CD4-positive, alpha-beta T cell (primary cell): ENCODE measurements at regions not wholly inside any gene's neighbourhood (a gene's known extent, or its start where the extent isn't known, plus 50 kb on each side); places are given as distances from the start of the nearest gene placed in this dataset.
"Not testable (repeated sequence)": the region's sequence is repeated elsewhere in the genome, so short reads cannot be mapped to it uniquely, and the experiment has no call there.

ENCODE experiments used
- ATAC-seq: fragments of 200-7000 bp; cut with Tn5 transposase; one replicate; pipeline ENCODE4 v1.10.0; 2022; ENCODE audit warnings: mild to moderate bottlenecking; ENCODE audit not compliant: poor library complexity
- CTCF ChIA-PET: fragments of 350-600 bp; sonication (Branson Sonifier 250); formaldehyde crosslinking; loops from one replicate; lab custom pipeline; 2021; ENCODE audit warnings: antibody characterized with exemption, inconsistent platforms; lab: Charles Lee
- POLR2A ChIA-PET: fragments of 350-600 bp; sonication (Branson Sonifier 250); formaldehyde crosslinking; loops from one replicate; lab custom pipeline; 2021; ENCODE audit warnings: antibody characterized with exemption, inconsistent platforms; lab: Charles Lee
- DNase-seq, 14 experiments: peaks; one replicate each; pipeline ENCODE4 v3.0.0-alpha.2; 2013 to 2020; ENCODE audit warnings: mixed read lengths in 2 of 14
- H3K27ac ChIP-seq, 2 donors: one replicate each; pipeline versions ENCODE4 v1.5.1 to v1.7.0; 2013; ENCODE audit warnings: low read length in 2 of 2, low read depth in 1 of 2, mild to moderate bottlenecking in 1 of 2
- H3K27me3 ChIP-seq, 2 experiments: 1 replicate in 1 of 2; 2 replicates in 1 of 2; pipeline versions ENCODE4 v1.6.1 to v1.7.0; 2013; ENCODE audit warnings: low read length in 2 of 2, control low read depth in 1 of 2, mild to moderate bottlenecking in 1 of 2, moderate library complexity in 1 of 2; ENCODE audit not compliant: insufficient read depth in 2 of 2, control insufficient read depth in 1 of 2
- H3K36me3 ChIP-seq: one replicate; pipeline ENCODE4 v1.6.1; 2013; ENCODE audit warnings: low read length, control low read depth; ENCODE audit not compliant: insufficient read depth
- H3K4me1 ChIP-seq: one replicate; pipeline ENCODE4 v1.6.1; 2013; ENCODE audit warnings: low read length, control low read depth; ENCODE audit not compliant: insufficient read depth
- H3K4me3 ChIP-seq: one replicate; pipeline ENCODE4 v1.5.1; 2013; ENCODE audit warnings: mild to moderate bottlenecking, low read length, moderate library complexity
- H3K9me3 ChIP-seq, 2 experiments: 1 replicate in 1 of 2; 2 replicates in 1 of 2; pipeline versions ENCODE4 v1.6.1 to v1.7.0; 2013; ENCODE audit warnings: low read length in 2 of 2, mild to moderate bottlenecking in 2 of 2, control low read depth in 1 of 2, moderate library complexity in 1 of 2; ENCODE audit not compliant: control insufficient read depth in 1 of 2, insufficient read depth in 1 of 2
- H3K27ac Mint-ChIP-seq: one replicate; pipeline ENCODE4 v1.8.0; 2020; ENCODE audit warnings: mixed read lengths
- H3K27me3 Mint-ChIP-seq: one replicate; pipeline ENCODE4 v1.8.0; 2021; ENCODE audit warnings: mixed read lengths
- H3K36me3 Mint-ChIP-seq: one replicate; pipeline ENCODE4 v1.8.0; 2021; ENCODE audit warnings: low read depth, mixed read lengths
- H3K4me1 Mint-ChIP-seq: one replicate; pipeline ENCODE4 v1.8.0; 2021; ENCODE audit warnings: low read depth, mixed read lengths
- H3K4me3 Mint-ChIP-seq: one replicate; pipeline ENCODE4 v1.8.0; 2020; ENCODE audit warnings: mild to moderate bottlenecking, mixed read lengths
- H3K9me3 Mint-ChIP-seq: one replicate; pipeline ENCODE4 v1.8.0; 2020; ENCODE audit warnings: mixed read lengths
- intact Hi-C, 2 experiments: fragments of 100-400 bp; cut with DNase I in 1 of 2; cut with micrococcal nuclease in 1 of 2; formaldehyde crosslinking; loops; one replicate each; pipeline versions ENCODE4 v1.15.1 to v1.9.0; 2023 to 2025; cut with DNase I, micrococcal nuclease
- TF ChIP-seq, protein P1 (sequence below): fragments of 200-600 bp; IDR thresholded peaks from one replicate; pipeline ENCODE4 v1.8.0; 2022; ENCODE audit warnings: antibody characterized with exemption, mild to moderate bottlenecking

DNA sequence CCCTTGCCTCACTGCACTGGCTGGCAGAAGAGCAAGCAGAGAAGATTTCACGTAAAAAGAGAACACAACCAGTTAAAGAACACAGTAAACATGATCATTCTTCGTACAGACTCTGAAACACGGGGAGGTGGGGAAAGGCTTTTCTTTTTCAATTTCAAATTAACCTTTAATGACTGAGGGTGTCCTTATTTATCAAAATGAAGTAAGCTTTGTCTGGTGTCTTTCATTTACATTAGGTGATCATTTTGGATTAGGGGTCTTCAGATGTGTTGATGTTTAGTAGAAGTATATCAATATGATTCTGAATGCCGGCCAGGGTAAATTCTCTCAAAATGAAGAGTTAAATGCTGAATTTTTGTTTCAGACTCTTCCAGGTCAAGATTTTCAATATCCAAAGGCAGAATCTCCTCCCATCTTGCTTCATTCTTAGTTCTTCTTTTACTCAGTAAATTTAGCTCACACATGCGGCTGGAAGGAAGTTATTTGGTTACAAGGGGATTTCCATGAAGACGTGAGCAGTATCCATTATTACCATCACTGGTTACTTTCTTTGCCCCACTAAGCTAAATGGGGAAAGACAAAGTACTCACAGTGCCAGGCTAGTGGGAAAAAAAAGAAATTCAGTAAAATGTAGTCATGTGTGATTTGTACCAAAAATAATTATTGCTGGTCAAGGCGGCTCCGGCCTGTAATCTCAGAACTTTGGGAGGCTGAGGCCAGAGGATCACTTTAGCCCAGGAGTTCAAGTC is 272.2 kb upstream of the NR2F2 start:
- H3K27me3 Mint-ChIP-seq: peaks cover 38% of the 10 kb centered on the region
- POLR2A ChIA-PET: no interaction called here
- H3K36me3 Mint-ChIP-seq: no peaks in the 10 kb centered on the region

GRCh38 chr15:96058852-96059103 is 271.7 kb upstream of the NR2F2 start:
- H3K36me3 Mint-ChIP-seq, H3K9me3 ChIP-seq, ATAC-seq, H3K4me3 Mint-ChIP-seq, intact Hi-C loops, H3K9me3 Mint-ChIP-seq, H3K27ac ChIP-seq, H3K4me1 ChIP-seq, DNase-seq, H3K27ac Mint-ChIP-seq, H3K36me3 ChIP-seq, POLR2A ChIA-PET, H3K4me1 Mint-ChIP-seq, H3K4me3 ChIP-seq, CTCF ChIA-PET: not testable (repeated sequence)
- peaks cover 7 to 15% of the 10 kb centered on the region in 2 experiments for H3K27me3 ChIP-seq
- H3K27me3 Mint-ChIP-seq: peaks cover 36% of the 10 kb centered on the region

More for the DNA sequence above, 272.2 kb upstream of the NR2F2 start:
- DNase-seq: peak in 2 of 14 experiments; percentile 17 to 22
- Histone ChIP-seq H3K9me3 (no peaks in the 10 kb centered on the region), H3K36me3 (no peaks in the 10 kb centered on the region), H3K4me1 (peaks cover 3% of the 10 kb centered on the region), H3K27ac (no peak overlapping the region), H3K27me3 (peaks cover 11 to 20% of the 10 kb centered on the region in 2 experiments), H3K4me3 (no peak overlapping the region)
- Mint-ChIP-seq H3K9me3 (no peaks in the 10 kb centered on the region), H3K4me3 (no peak overlapping the region), H3K27ac (no peak overlapping the region), H3K4me1 (peaks cover 5% of the 10 kb centered on the region)
- intact Hi-C loops: no loop called here
- no peak for ATAC-seq
- TF ChIP-seq, protein P1, sequence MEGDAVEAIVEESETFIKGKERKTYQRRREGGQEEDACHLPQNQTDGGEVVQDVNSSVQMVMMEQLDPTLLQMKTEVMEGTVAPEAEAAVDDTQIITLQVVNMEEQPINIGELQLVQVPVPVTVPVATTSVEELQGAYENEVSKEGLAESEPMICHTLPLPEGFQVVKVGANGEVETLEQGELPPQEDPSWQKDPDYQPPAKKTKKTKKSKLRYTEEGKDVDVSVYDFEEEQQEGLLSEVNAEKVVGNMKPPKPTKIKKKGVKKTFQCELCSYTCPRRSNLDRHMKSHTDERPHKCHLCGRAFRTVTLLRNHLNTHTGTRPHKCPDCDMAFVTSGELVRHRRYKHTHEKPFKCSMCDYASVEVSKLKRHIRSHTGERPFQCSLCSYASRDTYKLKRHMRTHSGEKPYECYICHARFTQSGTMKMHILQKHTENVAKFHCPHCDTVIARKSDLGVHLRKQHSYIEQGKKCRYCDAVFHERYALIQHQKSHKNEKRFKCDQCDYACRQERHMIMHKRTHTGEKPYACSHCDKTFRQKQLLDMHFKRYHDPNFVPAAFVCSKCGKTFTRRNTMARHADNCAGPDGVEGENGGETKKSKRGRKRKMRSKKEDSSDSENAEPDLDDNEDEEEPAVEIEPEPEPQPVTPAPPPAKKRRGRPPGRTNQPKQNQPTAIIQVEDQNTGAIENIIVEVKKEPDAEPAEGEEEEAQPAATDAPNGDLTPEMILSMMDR: no peak
- CTCF ChIA-PET: no interaction called here

DNA sequence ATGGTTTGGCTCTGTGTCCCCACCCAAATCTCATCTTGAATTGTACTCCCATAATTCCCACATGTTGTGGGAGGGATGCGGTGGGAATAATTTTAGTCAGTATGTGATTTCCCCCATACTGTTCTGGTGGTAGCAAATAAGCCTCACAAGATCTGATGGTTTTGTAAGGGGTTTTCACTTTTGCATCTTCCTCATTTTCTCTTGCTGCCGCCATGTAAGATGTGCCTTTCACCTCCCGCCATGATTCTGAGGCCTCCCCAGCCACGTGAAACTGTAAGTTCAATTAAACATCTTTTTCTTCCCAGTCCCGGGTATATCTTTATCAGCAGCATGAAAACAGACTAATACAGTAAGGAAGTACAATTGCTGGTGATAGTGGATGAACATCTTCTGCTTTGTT is 269.9 kb upstream of the NR2F2 start:
- H3K4me3 ChIP-seq, H3K9me3 ChIP-seq, CTCF ChIA-PET, ATAC-seq, H3K27ac ChIP-seq, intact Hi-C loops, H3K9me3 Mint-ChIP-seq, H3K4me3 Mint-ChIP-seq, H3K36me3 Mint-ChIP-seq, H3K4me1 ChIP-seq, H3K27me3 ChIP-seq, DNase-seq, H3K36me3 ChIP-seq, H3K27ac Mint-ChIP-seq, H3K4me1 Mint-ChIP-seq, POLR2A ChIA-PET: not testable (repeated sequence)
- peaks cover 22% of the 10 kb centered on the region for H3K27me3 Mint-ChIP-seq

DNA sequence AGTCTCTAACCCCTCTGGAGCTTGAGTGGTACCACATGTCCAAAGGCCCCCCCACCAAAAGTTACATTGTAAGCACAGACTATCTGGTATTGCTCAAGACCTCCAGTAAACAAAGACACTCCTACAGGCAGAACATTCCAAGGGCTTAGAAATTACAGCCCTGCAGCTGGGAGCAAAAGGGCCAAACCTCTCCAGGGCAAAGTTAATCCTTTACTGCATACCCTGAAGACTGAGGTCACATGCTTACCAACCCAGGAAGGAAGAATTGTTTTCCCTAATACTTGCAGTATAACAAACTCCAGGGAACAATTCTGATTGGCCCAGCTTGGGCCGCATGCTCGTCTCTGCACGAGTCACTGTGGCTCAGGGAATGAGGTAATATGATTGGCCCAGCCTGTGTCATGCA is 266.1 kb upstream of the NR2F2 start:
- CTCF ChIA-PET: no interaction called here
- no peaks in the 10 kb centered on the region for H3K27me3 ChIP-seq
- DNase-seq: no peak
- intact Hi-C loops: no loop called here
- H3K27ac ChIP-seq: no peak overlapping the region
- H3K36me3 Mint-ChIP-seq: no peaks in the 10 kb centered on the region
- no peaks in the 10 kb centered on the region for H3K36me3 ChIP-seq
- H3K9me3 Mint-ChIP-seq: no peaks in the 10 kb centered on the region
- H3K27ac Mint-ChIP-seq: no peak overlapping the region
- H3K9me3 ChIP-seq: peaks cover 0 to 3% of the 10 kb centered on the region in 2 experiments
- no peak overlapping the region for H3K4me3 ChIP-seq
- POLR2A ChIA-PET: no interaction called here
- no peaks in the 10 kb centered on the region for H3K4me1 ChIP-seq
- no peak overlapping the region for H3K4me3 Mint-ChIP-seq
- no peak for ATAC-seq
- TF ChIP-seq, protein P1: no peak
- H3K27me3 Mint-ChIP-seq: peaks cover 10% of the 10 kb centered on the region
- no peaks in the 10 kb centered on the region for H3K4me1 Mint-ChIP-seq
